ENCODE measurements at regions not wholly inside any gene's neighbourhood (a gene's known extent, or its start where the extent isn't known, plus 50 kb on each side); places are given as distances from the start of the nearest gene placed in this dataset.
"Not testable (repeated sequence)": the region's sequence is repeated elsewhere in the genome, so short reads cannot be mapped to it uniquely, and the experiment has no call there.

DNA sequence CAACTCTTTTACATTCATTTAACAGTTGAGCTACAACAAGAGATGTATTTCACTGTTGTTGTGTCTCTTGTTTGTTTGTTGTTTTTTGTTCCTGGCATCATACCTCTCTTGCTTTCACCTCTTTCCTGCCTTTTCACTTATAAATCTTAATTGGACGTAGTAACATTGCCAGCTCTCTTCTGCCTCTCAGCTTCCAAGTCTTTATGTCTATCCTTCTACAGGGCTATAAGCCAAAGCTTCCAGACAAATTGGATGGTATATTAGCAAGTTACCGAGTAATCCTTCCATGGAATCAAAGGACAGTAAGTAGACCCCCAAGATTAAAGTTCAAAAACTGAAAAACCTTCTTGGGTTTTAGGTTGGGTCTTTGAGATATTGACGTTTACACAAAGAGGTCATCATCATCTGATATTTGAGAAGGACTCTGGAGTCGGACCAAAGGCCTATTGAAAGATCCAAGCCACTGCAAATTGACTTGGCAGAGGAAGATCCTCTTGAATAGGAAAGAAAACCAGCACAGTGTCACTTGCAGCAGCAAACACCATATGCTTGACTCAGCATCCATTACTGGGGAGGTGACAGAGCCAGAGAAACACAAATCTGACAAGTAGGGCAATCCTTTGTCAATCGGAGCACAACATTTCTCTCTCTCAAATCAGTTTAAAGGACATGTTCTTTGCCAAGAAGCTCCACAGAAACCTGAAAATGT, 648.5 kb upstream of the NR2F2 start:
- no peak for DNase-seq

DNA sequence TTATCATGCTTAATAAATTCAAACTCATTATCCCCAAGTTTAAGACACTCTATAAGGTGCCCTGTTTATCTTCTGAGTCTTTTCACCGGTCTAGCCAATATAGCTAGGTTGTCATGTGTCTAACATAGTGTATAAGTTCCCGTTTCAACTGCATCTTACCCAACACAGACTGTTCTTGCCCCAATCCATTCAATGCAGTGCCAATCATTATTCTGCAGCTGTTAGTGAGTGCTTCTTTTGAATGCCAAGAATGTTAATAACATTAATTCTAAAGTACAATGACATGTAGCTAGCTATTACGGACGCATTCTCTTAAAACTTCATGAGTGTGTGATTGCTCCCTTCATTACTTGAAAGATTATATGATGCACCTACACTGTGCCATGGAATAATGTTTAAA, 646.4 kb upstream of the NR2F2 start:
- no peak for DNase-seq

DNA sequence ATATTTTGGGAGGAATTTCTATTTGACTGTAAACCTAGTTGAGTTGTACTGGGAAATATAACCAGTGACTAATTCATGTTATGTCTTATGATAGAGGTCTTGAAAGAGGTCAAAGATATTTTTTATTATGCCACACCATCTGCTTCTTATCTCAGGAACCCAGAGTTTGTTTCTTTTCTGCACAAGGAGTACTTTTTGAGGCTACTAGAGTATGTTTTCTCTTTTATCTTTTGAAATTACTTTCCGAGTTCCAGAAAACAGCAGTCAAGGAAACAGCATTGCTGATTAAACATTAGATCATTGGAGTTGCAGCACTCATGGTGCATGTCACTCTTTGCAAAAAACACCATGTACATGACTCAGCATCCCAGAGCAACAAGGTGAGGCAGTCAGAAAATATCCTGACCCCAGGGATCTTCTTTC, 645.8 kb upstream of the NR2F2 start:
- no peak for DNase-seq

- no peak for DNase-seq
Observed at GRCh38 chr15:95687061-95687460, 643.4 kb upstream of the NR2F2 start.

GRCh38 chr15:95687686-95688085, 642.8 kb upstream of the NR2F2 start:
- no peak for DNase-seq

GRCh38 chr15:95690631-95691340, 639.7 kb upstream of the NR2F2 start:
- no peak for DNase-seq

DNA sequence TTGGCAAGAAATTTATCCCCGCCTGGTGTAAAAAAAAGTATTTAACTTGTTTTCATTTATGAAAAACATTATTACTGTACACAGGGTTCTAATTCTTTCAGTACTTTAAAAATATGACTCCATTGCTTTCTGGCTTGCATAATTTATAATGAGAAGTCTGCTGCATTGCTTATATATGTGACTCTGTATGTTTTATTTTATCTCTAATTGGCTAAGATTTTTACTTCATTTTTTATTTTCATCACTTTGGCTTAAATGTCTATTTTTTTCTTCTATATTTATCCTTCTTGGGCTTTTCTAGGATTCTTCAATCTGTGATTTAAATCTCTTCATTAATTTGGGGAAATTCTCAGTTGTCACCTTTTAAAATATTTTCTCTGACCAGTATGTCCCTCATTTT, 636.6 kb upstream of the NR2F2 start:
- no peak for DNase-seq

DNA sequence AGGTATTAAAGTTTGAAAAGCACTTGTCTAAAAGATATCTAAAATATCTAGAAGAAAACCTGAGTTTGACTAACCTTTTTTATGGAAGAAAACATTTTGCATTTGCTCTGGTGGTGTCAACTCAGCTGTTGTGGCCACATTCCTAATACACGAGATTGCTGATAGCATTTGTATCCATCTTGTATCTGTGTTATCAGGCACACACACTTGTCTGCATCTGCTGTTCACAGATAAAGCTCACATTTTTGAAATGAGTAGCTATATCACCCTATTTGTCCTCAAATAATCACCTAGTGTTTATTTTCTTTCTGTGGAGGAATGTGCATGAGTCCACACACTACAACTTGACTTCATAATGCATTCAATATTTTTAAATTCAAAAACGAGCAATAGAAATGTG, 632.3 kb upstream of the NR2F2 start:
- DNase-seq: no peak

DNA sequence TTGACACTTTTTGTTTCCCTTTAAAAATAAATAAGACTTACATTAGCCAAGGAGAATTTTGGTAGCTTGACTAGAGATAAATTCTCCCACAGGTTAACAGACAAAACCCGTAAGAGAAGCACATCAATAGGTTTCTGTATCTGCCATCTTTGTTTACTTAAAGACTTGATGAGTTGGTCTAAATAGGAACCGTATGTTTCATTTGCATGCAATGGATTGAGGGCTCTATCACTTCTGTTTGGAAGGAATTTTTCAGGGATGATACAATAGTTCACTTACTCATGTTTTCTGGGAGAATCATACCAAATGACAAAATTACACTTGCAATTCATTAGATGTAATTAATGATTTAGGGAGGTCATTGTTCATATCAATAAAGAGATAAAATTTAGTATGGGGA, 631.5 kb upstream of the NR2F2 start:
- DNase-seq: no peak

GRCh38 chr15:95699578-95699977, 630.9 kb upstream of the NR2F2 start:
- no peak for DNase-seq

- DNase-seq: not testable (repeated sequence)
Observed at GRCh38 chr15:95700692-95701091, 629.8 kb upstream of the NR2F2 start.

DNA sequence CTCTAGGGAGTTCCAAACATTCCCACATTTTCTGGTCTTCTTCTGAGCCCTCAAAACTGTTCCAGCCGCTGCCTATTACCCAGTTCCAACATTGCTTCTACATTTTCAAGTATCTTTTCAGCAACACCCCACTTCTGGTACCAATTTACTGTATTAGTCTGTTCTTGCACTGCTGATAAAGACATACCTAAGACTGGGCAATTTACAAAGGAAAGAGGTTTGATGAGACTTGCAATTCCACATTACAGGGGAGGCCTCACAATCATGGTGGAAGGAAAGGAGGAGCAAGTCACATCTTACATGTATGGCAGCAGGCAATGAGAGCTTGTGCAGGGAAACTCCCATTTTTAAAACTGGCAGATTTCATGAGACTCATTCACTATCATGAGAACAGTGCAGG, 629.1 kb upstream of the NR2F2 start:
- DNase-seq: no peak

- DNase-seq: no peak
Observed at GRCh38 chr15:95709959-95710695, 620.4 kb upstream of the NR2F2 start.

- no peak for DNase-seq
Observed at GRCh38 chr15:95712785-95713184, 617.7 kb upstream of the NR2F2 start.

DNA sequence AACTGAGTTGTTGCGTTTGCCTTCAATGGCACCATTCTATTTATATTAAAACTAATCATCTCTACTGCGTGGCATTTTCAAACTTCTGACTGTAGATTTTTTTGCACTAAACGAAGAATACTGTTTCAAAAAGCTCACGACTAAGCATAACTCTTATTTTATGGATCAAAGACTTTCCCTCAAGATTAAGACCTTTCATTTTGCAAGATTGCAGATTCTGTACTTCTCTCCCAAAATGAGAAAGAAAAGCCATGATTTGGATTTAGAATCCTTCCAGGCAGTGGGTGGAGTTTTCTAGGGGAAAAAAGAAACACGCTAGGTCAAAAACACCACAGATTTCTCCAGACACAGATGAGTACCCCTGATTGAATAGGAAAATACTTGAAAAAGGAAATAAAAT, 617.2 kb upstream of the NR2F2 start:
- DNase-seq: no peak

DNA sequence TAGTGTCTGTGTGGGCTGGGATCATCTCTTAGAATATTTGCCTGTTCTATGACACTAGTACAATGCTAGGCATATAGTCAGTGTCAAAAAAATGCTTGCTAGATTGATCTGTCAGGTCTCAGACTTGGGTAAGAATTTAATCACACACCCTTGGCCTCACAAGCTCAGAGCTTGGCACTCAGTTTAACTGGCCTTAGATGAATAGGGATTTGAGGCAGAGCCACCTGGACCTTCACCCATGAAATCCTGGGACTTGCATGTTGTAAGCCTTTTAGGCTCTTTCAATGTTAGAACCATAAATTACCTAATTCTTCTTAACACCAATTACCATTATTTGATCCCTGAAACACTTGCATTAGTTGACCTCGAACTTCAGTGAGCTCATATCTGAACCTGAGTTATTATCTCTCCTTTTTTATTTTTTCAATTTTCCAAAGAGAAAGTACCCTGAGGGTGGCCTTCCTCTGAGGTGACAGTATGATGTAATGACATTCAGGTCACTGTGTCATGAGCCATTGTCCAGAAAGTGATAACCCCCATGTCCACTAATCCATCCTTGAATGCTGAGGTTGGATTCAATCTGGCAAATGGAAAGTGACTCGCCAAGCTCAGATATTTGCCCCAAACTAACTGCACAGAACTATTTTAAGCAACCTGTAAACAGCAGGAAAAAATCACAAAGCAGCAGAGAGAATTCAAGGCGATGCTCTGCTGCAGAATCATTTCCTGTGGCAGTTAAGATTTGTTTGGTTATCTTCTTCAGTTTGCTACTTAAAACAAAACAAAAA, 615.2 kb upstream of the NR2F2 start:
- no peak for DNase-seq

DNA sequence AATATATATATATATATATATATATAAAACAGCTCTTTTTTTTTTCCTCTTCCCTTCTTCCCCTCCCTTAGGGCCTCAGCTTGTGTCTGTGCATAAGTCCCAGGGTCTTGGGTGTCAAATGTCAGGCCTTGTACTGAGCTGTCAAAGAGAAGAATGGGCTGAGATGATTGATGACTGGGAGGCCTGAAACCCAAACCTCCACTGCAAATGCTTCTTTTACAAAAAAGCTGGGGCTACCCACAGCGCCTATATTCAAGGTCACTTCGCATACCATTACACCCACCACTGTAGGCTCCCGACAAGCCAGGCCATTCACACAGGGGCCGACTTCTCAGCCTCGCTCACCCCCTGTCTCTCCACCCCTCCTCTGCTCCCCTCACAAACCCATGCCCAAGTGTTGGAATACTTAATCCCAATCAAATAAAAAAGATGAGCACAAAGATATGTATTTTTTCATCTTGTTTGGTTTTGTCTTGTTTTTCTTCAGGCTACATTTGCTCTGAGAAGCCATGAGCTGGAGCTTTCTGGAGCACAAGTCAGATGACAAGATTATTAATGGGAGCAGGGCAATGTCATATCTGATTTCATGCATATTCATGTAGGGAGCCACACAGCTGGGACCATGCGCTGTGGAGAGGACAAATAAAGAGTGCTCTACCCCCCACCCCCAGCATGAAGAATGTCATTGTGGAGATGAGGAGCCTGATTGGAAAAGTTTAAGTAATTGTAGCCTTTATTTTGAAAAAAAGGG, 614.4 kb upstream of the NR2F2 start:
- DNase-seq: no peak

DNA sequence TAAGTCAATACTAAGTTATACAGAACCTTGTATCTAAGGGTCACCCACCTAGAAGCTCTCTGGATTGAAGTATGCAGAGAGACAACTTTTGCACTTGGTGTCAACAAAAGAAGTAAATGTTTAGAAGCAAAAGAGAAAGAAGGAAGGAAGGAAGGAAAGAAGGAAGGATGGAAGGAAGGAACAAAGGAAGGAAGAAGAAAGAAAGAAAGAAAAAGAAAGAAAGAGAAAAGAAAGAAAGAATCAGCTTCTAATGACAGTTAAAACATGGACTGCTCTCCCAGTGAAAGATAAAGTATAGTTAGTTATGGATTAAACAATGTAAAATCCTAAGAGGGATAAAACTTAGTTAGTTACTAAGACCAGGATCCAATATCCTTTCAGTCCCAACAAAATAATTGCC, 613.8 kb upstream of the NR2F2 start:
- no peak for DNase-seq

DNA sequence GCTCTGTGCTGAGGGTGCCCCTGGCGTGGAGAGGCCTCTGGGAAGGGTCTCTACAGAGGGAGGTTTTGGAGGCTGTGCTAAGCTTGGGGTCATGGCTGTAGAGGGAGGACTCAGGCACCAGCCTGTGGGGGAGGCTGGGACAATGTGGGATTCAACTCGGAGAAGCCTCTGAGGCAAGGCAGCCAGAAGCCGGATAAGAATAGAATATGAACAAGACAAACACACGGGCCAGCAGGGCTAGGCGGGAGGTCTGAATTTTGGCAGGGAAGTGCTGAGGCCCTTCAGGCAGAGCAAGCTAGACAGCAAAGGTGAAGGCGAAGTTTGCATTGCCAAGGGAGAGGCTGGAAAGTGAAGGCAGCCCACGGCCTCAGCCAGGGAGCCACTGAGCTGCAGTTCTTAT, 612.1 kb upstream of the NR2F2 start:
- DNase-seq: no peak

- DNase-seq: no peak
Observed at GRCh38 chr15:95724908-95725633, 605.4 kb upstream of the NR2F2 start.

DNA sequence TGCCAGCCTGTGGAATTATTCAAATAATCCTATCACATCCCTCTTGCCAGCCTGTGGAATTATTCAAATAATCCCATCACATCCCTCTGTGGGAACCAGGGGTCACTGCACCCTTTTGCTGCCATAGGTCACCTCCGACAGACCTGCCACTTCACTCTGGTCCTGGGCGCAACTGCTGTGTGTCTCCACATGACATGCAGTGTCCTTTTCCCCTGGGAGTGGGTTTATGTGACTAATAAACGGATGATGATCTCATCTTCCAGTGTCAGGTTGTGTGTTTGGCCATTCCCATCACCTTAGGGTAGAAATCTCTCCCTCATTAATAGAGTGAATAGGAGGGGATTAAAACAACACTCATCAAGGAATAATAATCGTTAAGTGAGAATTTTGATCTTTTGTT, 603.6 kb upstream of the NR2F2 start:
- DNase-seq: no peak

GRCh38 chr15:95733931-95734330, 596.6 kb upstream of the NR2F2 start:
- no peak for DNase-seq

Measured in NCI-H774 (cell line).